Stimulated activated CD8-positive, alpha-beta memory T cell treated with anti-CD3 and anti-CD28 coated beads, Interleukin-15, amount 100 ng/mL, for 48 hours (primary cell): ENCODE measurements at regions not wholly inside any gene's neighbourhood (a gene's known extent, or its start where the extent isn't known, plus 50 kb on each side); places are given as distances from the start of the nearest gene placed in this dataset.

ENCODE experiments used
- DNase-seq, 2 donors: peaks; one replicate each; pipeline ENCODE4 v3.0.0-alpha.2; 2020; ENCODE audit warnings: low read depth in 2 of 2

GRCh38 chr2:34419856-34420255, 820.8 kb upstream of the FAM98A start:
- DNase-seq, result no peak

GRCh38 chr2:34416856-34417255, 817.8 kb upstream of the FAM98A start:
- DNase-seq, result no peak

GRCh38 chr2:34414856-34415255, 815.8 kb upstream of the FAM98A start:
- DNase-seq, result no peak

GRCh38 chr2:34408100-34408499, 809.0 kb upstream of the FAM98A start:
- no peak for DNase-seq

GRCh38 chr2:34403512-34403911, 804.4 kb upstream of the FAM98A start:
- DNase-seq, result no peak

DNA sequence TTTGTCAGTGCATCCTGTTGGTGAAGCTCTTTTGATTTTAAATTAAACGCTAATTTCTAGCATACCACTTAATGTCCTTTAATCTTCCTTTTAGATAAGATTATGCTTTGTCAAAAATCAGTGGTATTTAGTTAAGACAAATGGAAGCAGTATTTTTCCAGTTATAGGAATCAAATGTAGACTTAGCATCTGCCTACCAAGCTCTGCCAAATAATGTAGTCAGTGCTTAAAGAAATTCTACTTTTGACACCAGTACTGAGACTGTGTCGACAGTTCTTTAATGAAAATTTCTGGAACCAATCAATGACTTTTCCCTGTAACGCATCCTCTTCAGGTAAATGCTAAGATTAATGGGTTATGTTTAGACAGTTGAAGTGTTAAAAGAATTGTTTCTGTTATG, 803.3 kb upstream of the FAM98A start:
- no peak for DNase-seq

GRCh38 chr2:34401186-34401585, 802.1 kb upstream of the FAM98A start:
- no peak for DNase-seq

GRCh38 chr2:34388446-34388845, 789.3 kb upstream of the FAM98A start:
- no peak for DNase-seq

- no peak for DNase-seq
Measured at GRCh38 chr2:34387536-34387935, 788.4 kb upstream of the FAM98A start.

DNA sequence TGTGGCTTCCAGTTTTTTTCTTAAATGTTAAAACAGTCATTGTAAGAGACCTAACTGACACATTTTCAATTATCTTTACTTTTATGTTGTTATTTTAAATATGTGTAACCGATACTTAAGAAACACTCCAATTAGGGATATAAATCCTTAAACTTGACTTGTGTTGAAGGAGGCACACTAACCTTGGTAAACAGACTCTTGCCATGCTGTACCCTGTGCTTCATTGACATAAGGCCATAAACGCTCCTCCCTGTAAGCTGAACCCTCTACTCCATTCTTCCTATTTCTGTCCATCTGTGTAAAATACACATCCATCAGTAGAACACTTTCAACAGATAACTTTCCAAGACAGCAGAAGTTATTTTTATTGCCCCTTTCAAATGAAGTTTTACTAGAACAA, 780.5 kb upstream of the FAM98A start:
- DNase-seq, result no peak

GRCh38 chr2:34373586-34374233, 774.6 kb upstream of the FAM98A start:
- no peak for DNase-seq

- no peak for DNase-seq
Measured at GRCh38 chr2:34372967-34373366, 773.9 kb upstream of the FAM98A start.

DNA sequence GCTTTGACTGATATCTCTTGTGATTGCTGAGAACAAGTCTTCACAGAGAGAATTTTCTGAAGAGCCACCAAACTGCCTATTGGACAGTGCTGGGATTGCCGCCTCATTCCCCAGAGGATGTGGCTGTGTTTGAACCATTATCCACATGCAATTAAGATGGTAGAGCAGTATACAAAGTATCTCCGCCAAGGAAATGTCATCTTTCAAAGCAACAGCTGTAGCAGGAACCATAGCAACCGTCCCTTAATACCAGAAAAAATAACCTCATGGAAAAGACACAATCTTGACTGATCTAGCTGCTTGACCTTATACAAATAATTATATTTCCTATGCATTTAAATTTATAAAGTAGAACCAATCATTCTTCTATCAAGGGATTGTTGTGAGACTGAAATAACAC, 772.6 kb upstream of the FAM98A start:
- no peak for DNase-seq

DNA sequence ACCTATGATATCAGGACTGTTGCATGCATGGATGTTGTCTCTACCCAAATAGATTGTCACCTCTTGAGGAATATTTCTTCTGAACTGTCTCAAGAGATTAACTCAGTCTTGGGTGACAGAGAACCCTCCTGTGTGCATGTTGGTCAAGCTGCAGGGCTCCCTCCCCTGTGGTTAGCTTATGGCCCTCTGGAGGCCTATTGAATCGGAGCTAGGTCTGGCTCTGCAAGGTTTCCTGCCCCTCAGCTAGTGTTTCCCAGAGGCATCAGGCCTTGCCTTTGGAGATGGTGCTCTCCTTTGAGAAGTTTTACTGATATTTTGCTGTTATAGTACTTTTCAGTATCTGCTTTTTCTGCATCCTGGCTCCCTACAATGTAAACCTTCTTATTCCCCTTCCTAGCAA, 769.2 kb upstream of the FAM98A start:
- no peak for DNase-seq

- no peak for DNase-seq
Measured at GRCh38 chr2:34365932-34366331, 766.8 kb upstream of the FAM98A start.

- no peak for DNase-seq
Measured at GRCh38 chr2:34365512-34365911, 766.4 kb upstream of the FAM98A start.

GRCh38 chr2:34353509-34354113, 754.5 kb upstream of the FAM98A start:
- no peak for DNase-seq

GRCh38 chr2:34349527-34349926, 750.4 kb upstream of the FAM98A start:
- DNase-seq, result no peak

DNA sequence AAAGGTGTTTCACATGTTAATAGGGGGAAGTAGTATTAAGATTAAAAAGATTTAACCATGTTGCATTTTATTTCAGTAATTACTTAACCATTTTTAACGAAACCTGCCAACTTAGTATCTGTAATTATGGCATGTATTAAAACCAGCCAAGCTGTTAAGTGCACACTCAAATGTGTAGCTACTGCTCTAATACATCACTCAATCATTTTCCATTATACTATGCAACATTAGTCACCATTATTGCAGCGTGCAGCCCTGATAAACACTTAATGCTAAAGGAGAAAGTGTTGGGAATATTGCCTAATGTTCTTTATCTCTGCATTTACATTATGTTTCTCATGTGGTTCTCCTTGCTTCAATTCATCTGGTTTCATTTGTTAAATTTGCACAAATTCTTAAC, 745.9 kb upstream of the FAM98A start:
- no peak for DNase-seq

DNA sequence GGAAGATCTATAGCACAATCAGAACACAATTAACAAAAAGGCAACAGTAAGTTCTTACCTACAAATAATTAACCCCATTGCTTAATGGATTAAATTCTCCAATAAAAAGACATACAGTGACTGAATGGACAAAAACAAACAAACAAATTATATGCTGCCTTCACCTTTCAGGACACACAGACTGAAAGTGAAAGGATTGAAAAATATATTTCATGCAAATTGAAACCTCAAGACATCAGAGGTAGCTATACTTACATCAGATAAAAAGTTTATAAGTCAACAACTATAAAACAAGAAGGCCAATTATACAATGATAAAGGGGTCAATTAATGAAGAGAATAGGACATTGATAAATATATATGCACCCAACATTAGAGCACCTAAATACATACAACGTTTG, 741.2 kb upstream of the FAM98A start:
- no peak for DNase-seq

- DNase-seq, result no peak
Measured at GRCh38 chr2:34337735-34338134, 738.6 kb upstream of the FAM98A start.

DNA sequence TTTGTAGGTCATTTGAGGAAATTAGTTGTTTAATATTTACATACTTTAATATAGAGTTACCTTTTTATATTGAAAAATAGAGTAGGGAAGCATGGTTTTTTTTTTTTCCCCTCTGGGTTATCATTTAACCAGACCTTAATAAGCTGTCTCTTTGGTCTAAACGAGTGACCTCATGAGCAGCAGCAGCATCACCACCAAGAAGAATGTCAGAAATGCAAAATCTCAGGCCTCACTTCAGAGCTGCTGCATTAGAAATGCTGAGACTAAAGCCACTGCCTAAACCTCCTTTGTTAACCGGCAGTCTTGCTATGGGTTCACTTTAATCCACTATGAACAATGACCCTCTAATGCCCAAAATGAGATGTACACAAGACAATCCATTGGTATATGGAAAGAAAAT, 733.7 kb upstream of the FAM98A start:
- DNase-seq, result no peak

- no peak for DNase-seq
Measured at GRCh38 chr2:34320056-34320455, 721.0 kb upstream of the FAM98A start.

- no peak for DNase-seq
Measured at GRCh38 chr2:34317797-34318196, 718.7 kb upstream of the FAM98A start.
